Prostate gland (tissue), 2 donors: ENCODE measurements at regions not wholly inside any gene's neighbourhood (a gene's known extent, or its start where the extent isn't known, plus 50 kb on each side); places are given as distances from the start of the nearest gene placed in this dataset.

Experiments used
- DNase-seq: peaks from one replicate; pipeline ENCODE4 v3.0.0-alpha.2; 2019; ENCODE audit warnings: low spot score
- H3K27ac ChIP-seq, 2 donors: fragments of 200-600 bp; sonication (generic); 2 replicates each; pipeline ENCODE4 v1.5.1; 2017 to 2019
- H3K27me3 ChIP-seq: fragments of 200-600 bp; sonication (generic); replicated peaks from 2 replicates; pipeline ENCODE4 v1.5.1; 2019; ENCODE audit not compliant: insufficient read depth
- H3K36me3 ChIP-seq, 2 donors: fragments of 200-600 bp; sonication (generic); 1 replicate in 1 of 2; 2 replicates in 1 of 2; pipeline versions ENCODE4 v1.5.1 to v1.8.1; 2017 to 2019
- H3K4me1 ChIP-seq: fragments of 200-600 bp; sonication (generic); replicated peaks from 2 replicates; pipeline ENCODE4 v1.5.1; 2019
- H3K4me3 ChIP-seq, 2 donors: fragments of 200-600 bp; sonication (generic); 2 replicates each; pipeline ENCODE4 v1.5.1; 2017 to 2019
- H3K9me3 ChIP-seq: fragments of 200-600 bp; sonication (generic); 2 replicates; pipeline ENCODE4 v1.5.1; 2017
- CTCF ChIP-seq, 4 experiments: fragments of 200-600 bp in 2 of 4; fragments of 450-650 bp in 2 of 4; sonication (generic) in 2 of 4; IDR thresholded peaks; 1 replicate in 3 of 4; 2 replicates in 1 of 4; pipeline ENCODE4 v1.5.1; 2016 to 2019; ENCODE audit warnings: antibody characterized with exemption in 4 of 4, mild to moderate bottlenecking in 2 of 4, moderate library complexity in 2 of 4
- POLR2A ChIP-seq: fragments of 450-650 bp; IDR thresholded peaks from one replicate; pipeline ENCODE4 v1.6.1; 2016; ENCODE audit warnings: antibody characterized with exemption, mild to moderate bottlenecking
- POLR2AphosphoS5 ChIP-seq: sonication (generic); formaldehyde crosslinking; IDR thresholded peaks from one replicate; pipeline ENCODE4 v1.6.1; 2017; ENCODE audit warnings: antibody characterized with exemption
- WGBS: methylation state at CpG from one replicate; pipeline ENCODE4 v1.1.5; 2018; 5-methylcytosine and 5-hydroxymethylcytosine counted together
- intact Hi-C: fragments of 100-400 bp; cut with DNase I; formaldehyde crosslinking; loops from one replicate; pipeline ENCODE4 v1.14.2; 2022

- intact Hi-C loops, result no loop called here
- Histone ChIP-seq H3K4me3 (no peak overlapping the region), H3K36me3 (no peaks in the 10 kb centered on the region), H3K27ac (no peak overlapping the region), H3K4me1 (no peaks in the 10 kb centered on the region), H3K9me3 (no peaks in the 10 kb centered on the region), H3K27me3 (peaks cover 9% of the 10 kb centered on the region)
- no peak for DNase-seq
- TF ChIP-seq CTCF (IDR thresholded peaks at IDR 0.05), result no peak
- TF ChIP-seq POLR2AphosphoS5, result no peak
- TF ChIP-seq POLR2A, result no peak
- 62% methylated on average over 10 of the region's 10 CpGs for WGBS
Measured at GRCh38 chr17:36752096-36752888, 150.9 kb downstream of the MRM1 start.

- DNase-seq, result peak; percentile 13
- 43% methylated on average over 10 of the region's 10 CpGs for WGBS
- intact Hi-C loops, result no loop called here
- TF ChIP-seq CTCF (IDR thresholded peaks at IDR 0.05) (peak in 2 of 4 experiments; percentile 17 to 26), POLR2AphosphoS5 (no peak)
- H3K36me3 ChIP-seq, result no peaks in the 10 kb centered on the region
- no peaks in the 10 kb centered on the region for H3K9me3 ChIP-seq
- H3K4me3 ChIP-seq, result no peak overlapping the region
- H3K27me3 ChIP-seq, result peaks cover 5% of the 10 kb centered on the region
- H3K27ac ChIP-seq, result no peak overlapping the region
- H3K4me1 ChIP-seq, result no peaks in the 10 kb centered on the region
Measured at GRCh38 chr17:36755586-36755985, 154.2 kb downstream of the MRM1 start.

- DNase-seq, result no peak
- Histone ChIP-seq H3K36me3 (no peaks in the 10 kb centered on the region), H3K9me3 (no peaks in the 10 kb centered on the region), H3K27me3 (peaks cover 5% of the 10 kb centered on the region), H3K4me3 (no peak overlapping the region), H3K27ac (no peak overlapping the region), H3K4me1 (no peaks in the 10 kb centered on the region)
- intact Hi-C loops, result no loop called here
- TF ChIP-seq POLR2A, result no peak
- no peak for TF ChIP-seq POLR2AphosphoS5
- WGBS, result 81% methylated on average over 3 of the region's 3 CpGs
Measured at GRCh38 chr17:36756695-36757094, 155.3 kb downstream of the MRM1 start.

- TF ChIP-seq CTCF (IDR thresholded peaks at IDR 0.05), result no peak
- TF ChIP-seq POLR2AphosphoS5, result no peak
- no peak for TF ChIP-seq POLR2A
- Histone ChIP-seq H3K4me3 (no peak overlapping the region), H3K27ac (no peak overlapping the region), H3K4me1 (no peaks in the 10 kb centered on the region), H3K9me3 (no peaks in the 10 kb centered on the region), H3K27me3 (no peaks in the 10 kb centered on the region), H3K36me3 (no peaks in the 10 kb centered on the region)
- 41% methylated on average over 5 of the region's 5 CpGs for WGBS
- intact Hi-C loops, result no loop called here
- DNase-seq, result no peak
Measured at GRCh38 chr17:36760425-36760824, 159.0 kb downstream of the MRM1 start.

GRCh38 chr17:36761203-36761950 lies 160.0 kb downstream of the MRM1 start:
- no peak for DNase-seq
- Histone ChIP-seq H3K27me3 (no peaks in the 10 kb centered on the region), H3K4me3 (no peak overlapping the region), H3K9me3 (no peaks in the 10 kb centered on the region), H3K36me3 (no peaks in the 10 kb centered on the region), H3K27ac (no peak overlapping the region), H3K4me1 (no peaks in the 10 kb centered on the region)
- TF ChIP-seq POLR2A (no peak), POLR2AphosphoS5 (no peak), CTCF (IDR thresholded peaks at IDR 0.05) (no peak)
- intact Hi-C loops, result no loop called here
- 43% methylated on average over 26 of the region's 26 CpGs for WGBS
